Left lung (tissue), 4 donors: ENCODE measurements at regions not wholly inside any gene's neighbourhood (a gene's known extent, or its start where the extent isn't known, plus 50 kb on each side); places are given as distances from the start of the nearest gene placed in this dataset.

Experiments
- ATAC-seq: fragments of 200-7000 bp; cut with Tn5 transposase; one replicate; pipeline ENCODE4 v1.9.1; 2020; ENCODE audit warnings: moderate library complexity
- DNase-seq, 4 donors: peaks; one replicate each; pipeline ENCODE4 v3.0.0-alpha.2; 2013 to 2020
- H3K27ac ChIP-seq, 2 donors: fragments of 200-600 bp; sonication (generic) in 1 of 2; one replicate each; pipeline versions ENCODE4 v1.5.0 to v1.8.0; 2020 to 2021
- H3K27me3 ChIP-seq, 2 donors: fragments of 200-600 bp; sonication (generic) in 1 of 2; one replicate each; pipeline versions ENCODE4 v1.5.0 to v1.8.0; 2020 to 2021
- H3K36me3 ChIP-seq, 2 donors: fragments of 200-600 bp; sonication (generic) in 1 of 2; one replicate each; pipeline versions ENCODE4 v1.5.0 to v1.8.0; 2020 to 2021
- H3K4me1 ChIP-seq, 2 donors: fragments of 200-600 bp; one replicate each; pipeline ENCODE4 v1.8.0; 2021
- H3K4me3 ChIP-seq, 2 donors: fragments of 200-600 bp; sonication (generic) in 1 of 2; one replicate each; pipeline versions ENCODE4 v1.5.0 to v1.8.0; 2020 to 2021; ENCODE audit warnings: mild to moderate bottlenecking in 1 of 2
- H3K9me3 ChIP-seq, 2 donors: fragments of 200-600 bp; sonication (generic) in 1 of 2; one replicate each; pipeline versions ENCODE4 v1.5.0 to v1.8.0; 2020 to 2021
- intact Hi-C, 2 donors: fragments of 100-400 bp; cut with DNase I; formaldehyde crosslinking; loops; one replicate each; pipeline versions ENCODE4 v1.11.2 to v1.14.2; 2022
- TF ChIP-seq, protein P1 (sequence below), 2 donors: fragments of 200-600 bp; sonication (generic) in 1 of 2; IDR thresholded peaks; one replicate each; pipeline versions ENCODE4 v1.5.0 to v1.8.0; 2021; ENCODE audit warnings: antibody characterized with exemption in 2 of 2
- donor health status: DM: no; HTN: yes; CAD: no.
- donor health status: DM: no; HTN: no; CAD: no.

DNA sequence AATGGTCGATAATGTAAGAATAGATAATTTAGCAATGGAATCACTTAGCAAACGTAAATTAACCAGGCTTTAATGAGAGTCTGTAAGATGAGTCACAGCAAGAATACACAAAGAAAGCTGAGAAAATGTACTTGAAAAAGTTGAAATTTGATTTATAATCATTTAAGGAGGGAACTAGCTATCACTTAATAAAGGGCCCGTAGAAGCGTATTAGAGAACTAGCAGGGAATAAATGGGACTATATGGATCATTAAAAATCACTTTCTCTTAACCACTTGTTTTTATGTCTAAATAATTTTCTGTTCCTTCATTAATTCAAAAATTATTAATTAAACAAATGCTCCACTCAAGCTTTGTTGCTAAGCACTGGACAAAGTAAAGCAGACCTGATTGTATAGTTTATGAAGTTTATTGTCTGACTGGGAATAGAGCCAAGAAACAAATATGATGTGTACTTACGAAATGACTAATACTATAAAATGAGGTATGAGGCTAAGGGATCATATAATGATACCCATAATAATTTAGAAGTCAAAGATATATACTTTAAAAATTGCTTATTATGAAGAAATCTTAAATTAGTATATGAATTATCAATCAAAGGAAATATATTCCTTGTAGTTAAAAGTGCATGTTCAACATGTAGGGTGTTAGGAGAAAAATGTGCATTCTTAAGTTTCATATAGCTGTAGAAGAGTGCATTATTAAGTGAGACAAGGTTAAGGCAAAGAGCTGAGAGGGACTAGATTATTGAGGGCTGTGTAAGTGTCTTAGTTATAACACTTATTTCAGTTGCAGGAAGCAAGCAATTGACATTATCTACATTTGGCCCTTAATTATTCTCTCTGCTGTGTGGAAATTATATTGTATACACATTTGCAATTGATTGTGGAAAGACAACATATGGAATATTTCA is 196.8 kb downstream of the PRDM9 start:
- intact Hi-C loops, result no loop called here
- DNase-seq, result peak in 1 of 4 donors; percentile 3
- no peak for ATAC-seq
- Histone ChIP-seq H3K36me3 (no peaks in the 10 kb centered on the region), H3K27ac (no peak overlapping the region), H3K4me3 (no peak overlapping the region), H3K4me1 (no peaks in the 10 kb centered on the region), H3K9me3 (no peaks in the 10 kb centered on the region), H3K27me3 (no peaks in the 10 kb centered on the region)
- TF ChIP-seq, protein P1, sequence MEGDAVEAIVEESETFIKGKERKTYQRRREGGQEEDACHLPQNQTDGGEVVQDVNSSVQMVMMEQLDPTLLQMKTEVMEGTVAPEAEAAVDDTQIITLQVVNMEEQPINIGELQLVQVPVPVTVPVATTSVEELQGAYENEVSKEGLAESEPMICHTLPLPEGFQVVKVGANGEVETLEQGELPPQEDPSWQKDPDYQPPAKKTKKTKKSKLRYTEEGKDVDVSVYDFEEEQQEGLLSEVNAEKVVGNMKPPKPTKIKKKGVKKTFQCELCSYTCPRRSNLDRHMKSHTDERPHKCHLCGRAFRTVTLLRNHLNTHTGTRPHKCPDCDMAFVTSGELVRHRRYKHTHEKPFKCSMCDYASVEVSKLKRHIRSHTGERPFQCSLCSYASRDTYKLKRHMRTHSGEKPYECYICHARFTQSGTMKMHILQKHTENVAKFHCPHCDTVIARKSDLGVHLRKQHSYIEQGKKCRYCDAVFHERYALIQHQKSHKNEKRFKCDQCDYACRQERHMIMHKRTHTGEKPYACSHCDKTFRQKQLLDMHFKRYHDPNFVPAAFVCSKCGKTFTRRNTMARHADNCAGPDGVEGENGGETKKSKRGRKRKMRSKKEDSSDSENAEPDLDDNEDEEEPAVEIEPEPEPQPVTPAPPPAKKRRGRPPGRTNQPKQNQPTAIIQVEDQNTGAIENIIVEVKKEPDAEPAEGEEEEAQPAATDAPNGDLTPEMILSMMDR (IDR thresholded peaks at IDR 0.05), result no peak

DNA sequence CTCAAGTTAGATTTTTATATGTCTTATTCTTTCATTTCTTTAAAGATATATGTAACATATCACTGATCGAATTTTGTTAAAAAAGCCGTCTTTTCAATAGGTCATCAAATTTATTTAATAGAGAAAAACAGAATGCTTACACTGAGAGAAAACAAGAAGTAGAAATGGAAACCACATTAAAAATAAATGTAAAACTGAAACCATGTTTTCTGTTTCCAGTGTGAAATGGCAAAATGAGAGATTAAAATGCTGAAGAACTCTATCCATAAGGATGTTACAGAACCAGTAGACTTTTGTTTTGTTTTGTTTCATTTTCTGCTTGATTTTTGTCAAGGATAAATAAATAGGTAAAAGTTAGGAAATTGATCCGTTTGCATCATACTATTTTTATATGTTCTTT is 210.1 kb downstream of the PRDM9 start:
- no peaks in the 10 kb centered on the region for H3K27me3 ChIP-seq
- DNase-seq (no peak), ATAC-seq (no peak)
- H3K27ac ChIP-seq, result no peak overlapping the region
- no peaks in the 10 kb centered on the region for H3K9me3 ChIP-seq
- no peaks in the 10 kb centered on the region for H3K4me1 ChIP-seq
- TF ChIP-seq, protein P1 (IDR thresholded peaks at IDR 0.05), result no peak
- H3K4me3 ChIP-seq, result no peak overlapping the region
- H3K36me3 ChIP-seq, result no peaks in the 10 kb centered on the region
- intact Hi-C loops, result no loop called here

DNA sequence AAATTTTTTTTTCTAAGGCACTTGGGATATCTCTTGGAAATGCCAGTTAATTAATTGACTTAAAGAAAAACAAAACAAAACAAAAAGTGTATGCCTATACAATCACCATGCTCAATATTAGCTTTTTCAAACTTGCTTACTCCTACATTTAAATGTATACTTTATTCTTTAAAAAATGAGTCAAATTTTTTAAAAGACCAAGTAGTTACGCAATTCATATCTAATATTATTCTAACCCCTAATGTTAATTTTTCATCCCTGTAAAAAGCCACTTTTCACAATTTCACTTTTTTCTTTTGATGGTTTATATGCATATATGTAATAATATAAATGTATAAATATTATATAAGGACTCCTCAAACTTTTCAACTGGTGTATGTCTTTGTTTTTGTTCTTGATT is 211.2 kb downstream of the PRDM9 start:
- no peaks in the 10 kb centered on the region for H3K36me3 ChIP-seq
- H3K9me3 ChIP-seq, result no peaks in the 10 kb centered on the region
- TF ChIP-seq, protein P1 (IDR thresholded peaks at IDR 0.05), result no peak
- DNase-seq (no peak), ATAC-seq (no peak)
- H3K27me3 ChIP-seq, result no peaks in the 10 kb centered on the region
- no peaks in the 10 kb centered on the region for H3K4me1 ChIP-seq
- intact Hi-C loops, result no loop called here
- H3K27ac ChIP-seq, result no peak overlapping the region
- no peak overlapping the region for H3K4me3 ChIP-seq

DNA sequence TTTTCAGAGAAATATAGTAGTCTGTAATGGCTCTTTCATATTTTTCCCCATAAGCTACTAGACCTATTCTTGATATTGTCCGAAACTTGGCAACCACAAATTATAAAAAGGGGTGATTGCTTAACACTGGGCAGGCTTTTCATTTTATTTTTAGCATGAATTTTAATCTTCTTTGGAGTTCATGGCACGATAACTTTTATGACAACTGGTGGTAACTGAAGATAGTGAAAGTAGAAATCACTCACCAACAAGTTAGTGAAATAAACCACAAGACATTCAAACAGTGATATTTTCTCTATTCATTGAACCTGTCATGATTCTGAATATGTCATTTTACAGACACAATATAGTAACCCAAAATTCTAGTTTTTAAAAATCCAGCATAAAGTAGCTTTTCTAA is 213.9 kb downstream of the PRDM9 start:
- no peaks in the 10 kb centered on the region for H3K4me1 ChIP-seq
- TF ChIP-seq, protein P1 (IDR thresholded peaks at IDR 0.05), result no peak
- intact Hi-C loops, result no loop called here

DNA sequence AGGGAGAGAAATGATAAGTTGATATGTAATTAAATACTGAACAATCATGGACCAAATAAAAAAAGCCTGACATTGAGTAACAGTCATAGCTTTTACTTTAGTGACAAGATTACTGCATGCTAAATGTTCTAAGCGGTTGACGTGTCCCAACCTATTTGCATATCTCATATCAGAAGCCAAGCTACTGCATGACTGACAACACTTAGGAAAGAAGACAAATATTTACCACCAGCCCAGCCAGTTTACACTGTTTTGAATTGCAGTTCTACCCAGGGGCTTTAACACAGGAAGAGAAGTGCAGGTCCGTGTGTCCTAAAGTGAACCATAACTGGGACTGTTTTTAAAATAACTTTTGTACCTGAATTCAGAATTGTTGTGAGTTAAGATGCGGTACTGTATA is 219.9 kb downstream of the PRDM9 start:
- H3K9me3 ChIP-seq, result no peaks in the 10 kb centered on the region
- H3K27ac ChIP-seq, result no peak overlapping the region
- intact Hi-C loops, result no loop called here
- TF ChIP-seq, protein P1 (IDR thresholded peaks at IDR 0.05), result no peak
- H3K4me3 ChIP-seq, result no peak overlapping the region
- H3K27me3 ChIP-seq, result no peaks in the 10 kb centered on the region
- ATAC-seq (peak; percentile 19), DNase-seq (no peak)
- H3K36me3 ChIP-seq, result no peaks in the 10 kb centered on the region
- H3K4me1 ChIP-seq, result no peaks in the 10 kb centered on the region

More for the DNA sequence above, 213.9 kb downstream of the PRDM9 start:
- Histone ChIP-seq H3K36me3 (no peaks in the 10 kb centered on the region), H3K4me3 (no peak overlapping the region), H3K27me3 (no peaks in the 10 kb centered on the region), H3K27ac (no peak overlapping the region), H3K9me3 (no peaks in the 10 kb centered on the region)
- DNase-seq (no peak), ATAC-seq (no peak)
